ENCODE measurements at regions not wholly inside any gene's neighbourhood (a gene's known extent, or its start where the extent isn't known, plus 50 kb on each side); places are given as distances from the start of the nearest gene placed in this dataset.

DNA sequence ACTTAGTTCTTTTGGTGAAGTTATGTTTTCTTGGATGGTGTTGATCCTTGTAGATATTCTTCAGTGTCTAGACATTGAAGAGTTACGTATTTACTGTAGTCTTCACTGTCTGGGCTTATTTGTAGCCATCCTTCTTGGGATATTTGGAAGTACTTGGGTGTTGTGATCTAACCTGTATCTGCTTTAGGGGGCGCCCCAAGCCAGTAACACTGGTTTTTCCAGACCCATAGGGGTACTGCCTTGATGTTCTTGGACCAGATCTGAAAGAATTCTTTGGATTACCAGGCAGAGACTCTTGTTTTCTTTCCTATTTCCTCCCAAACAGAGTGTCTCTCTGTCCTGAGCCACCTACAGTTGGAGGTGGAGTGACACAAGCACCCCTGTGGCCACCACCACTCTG lies 309.1 kb upstream of the IMPG1 start:
- POLR2A ChIA-PET = no interaction called here
- CTCF ChIA-PET (ENCODE audit: low intra/inter-chr PET ratio, low total read pairs) = no interaction called here
- TF ChIP-seq NKX3-1 (CRISPR knock-in tag; IDR thresholded peaks at IDR 0.05) (no peak), PCBP2 (optimal IDR thresholded peaks at IDR 0.05; ENCODE audit: low read depth, low read length, poor library complexity, severe bottlenecking) (no peak), STAG1 (CRISPR knock-in tag; IDR thresholded peaks at IDR 0.05) (no peak), ZNF101 (CRISPR knock-in tag; IDR thresholded peaks at IDR 0.05; ENCODE audit: borderline replicate concordance, low read depth) (no peak), ARNT (IDR thresholded peaks at IDR 0.05) (no peak), SOX6 (IDR thresholded peaks at IDR 0.05) (no peak), SOX6 (CRISPR knock-in tag; IDR thresholded peaks at IDR 0.05) (no peak), ZSCAN29 (CRISPR knock-in tag; conservative IDR thresholded peaks at IDR 0.05) (no peak), NFYC (CRISPR knock-in tag; IDR thresholded peaks at IDR 0.05) (no peak), MED1 (CRISPR knock-in tag; IDR thresholded peaks at IDR 0.05) (no peak), NRL (CRISPR knock-in tag; IDR thresholded peaks at IDR 0.05; ENCODE audit: borderline replicate concordance) (no peak), HHEX (CRISPR knock-in tag; IDR thresholded peaks at IDR 0.05) (no peak), SSRP1 (CRISPR knock-in tag; IDR thresholded peaks at IDR 0.05) (no peak), EZH2 (conservative IDR thresholded peaks at IDR 0.05; ENCODE audit: low read depth, low read length) (no peak), ZNF484 (CRISPR knock-in tag; IDR thresholded peaks at IDR 0.05; ENCODE audit: borderline replicate concordance, low read depth) (no peak)
- TF ChIP-seq, protein P1, sequence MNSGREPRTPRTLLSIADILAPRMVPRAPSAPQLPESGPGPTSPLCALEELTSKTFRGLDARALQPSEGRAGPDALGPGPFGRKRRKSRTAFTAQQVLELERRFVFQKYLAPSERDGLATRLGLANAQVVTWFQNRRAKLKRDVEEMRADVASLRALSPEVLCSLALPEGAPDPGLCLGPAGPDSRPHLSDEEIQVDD (CRISPR knock-in tag; IDR thresholded peaks at IDR 0.05; ENCODE audit: borderline replicate concordance) = no peak
- TF ChIP-seq, protein P2, sequence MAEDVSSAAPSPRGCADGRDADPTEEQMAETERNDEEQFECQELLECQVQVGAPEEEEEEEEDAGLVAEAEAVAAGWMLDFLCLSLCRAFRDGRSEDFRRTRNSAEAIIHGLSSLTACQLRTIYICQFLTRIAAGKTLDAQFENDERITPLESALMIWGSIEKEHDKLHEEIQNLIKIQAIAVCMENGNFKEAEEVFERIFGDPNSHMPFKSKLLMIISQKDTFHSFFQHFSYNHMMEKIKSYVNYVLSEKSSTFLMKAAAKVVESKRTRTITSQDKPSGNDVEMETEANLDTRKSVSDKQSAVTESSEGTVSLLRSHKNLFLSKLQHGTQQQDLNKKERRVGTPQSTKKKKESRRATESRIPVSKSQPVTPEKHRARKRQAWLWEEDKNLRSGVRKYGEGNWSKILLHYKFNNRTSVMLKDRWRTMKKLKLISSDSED (CRISPR knock-in tag; IDR thresholded peaks at IDR 0.05) = no peak

More for the DNA sequence above, 309.1 kb upstream of the IMPG1 start:
- no peak for FAIRE-seq
- no peak overlapping the region for H2AFZ ChIP-seq (ENCODE audit: low read length)
- H3K79me2 ChIP-seq (ENCODE audit: insufficient read depth, low read length) = no peaks in the 10 kb centered on the region
- in situ Hi-C loops (cut with HindIII; ENCODE audit: extremely low pct_ligation_motif_present, low pct_unique_long_range_greater_than_20kb) (no loop called here), intact Hi-C loops (cut with micrococcal nuclease; ENCODE audit: unreplicated experiment) (no loop called here)
- H3K4me1 ChIP-seq (ENCODE audit: insufficient read depth, low read length) = no peaks in the 10 kb centered on the region
- no peak for DNase-seq (ENCODE audit: low spot score)
- H3K4me3 ChIP-seq (replicated peaks in 1 of 3; ENCODE audit: insufficient read depth in 1 of 3, low read depth in 2 of 3, low read length in 3 of 3) = no peak overlapping the region
- no peaks in the 10 kb centered on the region for H3K27me3 ChIP-seq (ENCODE audit: control insufficient read depth in 1 of 2, insufficient read depth in 2 of 2, low read length in 2 of 2)
- no peak overlapping the region for H3K27ac ChIP-seq (ENCODE audit: extremely low read length, insufficient read depth, low read length)
- no peaks in the 10 kb centered on the region for H3K36me3 ChIP-seq (replicated peaks in 1 of 2; ENCODE audit: control insufficient read depth in 1 of 2, insufficient read depth in 2 of 2, low read length in 2 of 2)
- H3K9ac ChIP-seq (ENCODE audit: insufficient read depth, low read depth, low read length) = no peak overlapping the region
- H3K9me3 ChIP-seq (ENCODE audit: low read length) = peaks cover 47% of the 10 kb centered on the region
- no peak for ATAC-seq
- 0% methylated on average over 2 of the region's 2 CpGs for WGBS (ENCODE audit: low lambda C conversion rate)
- BruUV-seq (replicated peaks) = no TSS peak
- no peaks in the 10 kb centered on the region for H4K20me1 ChIP-seq (ENCODE audit: insufficient read depth, low read length)
- no peak overlapping the region for H3K4me2 ChIP-seq (ENCODE audit: low read depth, low read length)

Measured in HepG2 (cell line).